ENCODE measurements at regions not wholly inside any gene's neighbourhood (a gene's known extent, or its start where the extent isn't known, plus 50 kb on each side); places are given as distances from the start of the nearest gene placed in this dataset.

DNA sequence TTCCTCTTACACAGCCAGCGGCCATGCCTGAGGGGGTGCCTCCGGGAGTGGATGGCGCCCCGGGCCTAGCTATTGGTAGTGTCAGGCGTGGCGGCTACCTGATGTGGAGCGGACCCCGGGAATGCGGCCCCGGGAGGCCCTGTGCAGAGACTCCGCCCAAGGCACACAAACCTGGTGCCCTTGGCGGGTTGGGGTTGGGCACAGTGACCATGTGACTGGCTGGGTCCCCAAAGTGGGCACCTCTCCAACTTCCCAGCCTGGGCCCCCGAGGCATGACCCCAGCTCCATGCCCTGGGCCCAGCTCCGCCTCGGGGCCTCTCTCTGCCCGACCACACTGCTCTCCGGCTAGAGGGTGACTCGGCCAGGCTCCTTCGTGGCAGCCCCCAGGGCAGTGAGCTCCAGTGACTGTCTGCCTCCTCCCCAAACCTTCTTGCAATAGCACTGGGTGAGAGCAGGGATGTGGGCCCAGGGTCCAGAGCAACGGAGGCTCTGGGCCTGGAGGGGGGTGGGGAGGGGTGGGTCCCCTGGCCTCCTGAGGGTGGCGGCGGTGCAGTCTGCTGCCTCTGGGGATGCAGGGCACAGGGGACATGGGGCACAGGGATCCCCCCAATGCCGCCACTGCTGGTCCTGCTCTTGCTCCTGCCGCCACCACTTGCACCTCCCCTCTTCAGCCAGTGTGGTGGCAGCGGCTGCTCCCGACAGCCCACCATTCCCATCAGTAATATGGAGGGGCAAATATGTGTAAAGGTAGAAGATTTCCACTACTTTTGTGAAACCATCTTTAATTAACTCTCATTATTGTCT, 942.9 kb upstream of the EPHA7 start:
- TF ChIP-seq, protein P1, sequence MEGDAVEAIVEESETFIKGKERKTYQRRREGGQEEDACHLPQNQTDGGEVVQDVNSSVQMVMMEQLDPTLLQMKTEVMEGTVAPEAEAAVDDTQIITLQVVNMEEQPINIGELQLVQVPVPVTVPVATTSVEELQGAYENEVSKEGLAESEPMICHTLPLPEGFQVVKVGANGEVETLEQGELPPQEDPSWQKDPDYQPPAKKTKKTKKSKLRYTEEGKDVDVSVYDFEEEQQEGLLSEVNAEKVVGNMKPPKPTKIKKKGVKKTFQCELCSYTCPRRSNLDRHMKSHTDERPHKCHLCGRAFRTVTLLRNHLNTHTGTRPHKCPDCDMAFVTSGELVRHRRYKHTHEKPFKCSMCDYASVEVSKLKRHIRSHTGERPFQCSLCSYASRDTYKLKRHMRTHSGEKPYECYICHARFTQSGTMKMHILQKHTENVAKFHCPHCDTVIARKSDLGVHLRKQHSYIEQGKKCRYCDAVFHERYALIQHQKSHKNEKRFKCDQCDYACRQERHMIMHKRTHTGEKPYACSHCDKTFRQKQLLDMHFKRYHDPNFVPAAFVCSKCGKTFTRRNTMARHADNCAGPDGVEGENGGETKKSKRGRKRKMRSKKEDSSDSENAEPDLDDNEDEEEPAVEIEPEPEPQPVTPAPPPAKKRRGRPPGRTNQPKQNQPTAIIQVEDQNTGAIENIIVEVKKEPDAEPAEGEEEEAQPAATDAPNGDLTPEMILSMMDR (IDR thresholded peaks at IDR 0.05; ENCODE audit: low read depth, low read length): no peak
- TF ChIP-seq EZH2phosphoT487 (IDR thresholded peaks at IDR 0.05; ENCODE audit: low read depth): no peak

Measured in OCI-LY3 (cell line).